ENCODE measurements at regions not wholly inside any gene's neighbourhood (a gene's known extent, or its start where the extent isn't known, plus 50 kb on each side); places are given as distances from the start of the nearest gene placed in this dataset.

DNA sequence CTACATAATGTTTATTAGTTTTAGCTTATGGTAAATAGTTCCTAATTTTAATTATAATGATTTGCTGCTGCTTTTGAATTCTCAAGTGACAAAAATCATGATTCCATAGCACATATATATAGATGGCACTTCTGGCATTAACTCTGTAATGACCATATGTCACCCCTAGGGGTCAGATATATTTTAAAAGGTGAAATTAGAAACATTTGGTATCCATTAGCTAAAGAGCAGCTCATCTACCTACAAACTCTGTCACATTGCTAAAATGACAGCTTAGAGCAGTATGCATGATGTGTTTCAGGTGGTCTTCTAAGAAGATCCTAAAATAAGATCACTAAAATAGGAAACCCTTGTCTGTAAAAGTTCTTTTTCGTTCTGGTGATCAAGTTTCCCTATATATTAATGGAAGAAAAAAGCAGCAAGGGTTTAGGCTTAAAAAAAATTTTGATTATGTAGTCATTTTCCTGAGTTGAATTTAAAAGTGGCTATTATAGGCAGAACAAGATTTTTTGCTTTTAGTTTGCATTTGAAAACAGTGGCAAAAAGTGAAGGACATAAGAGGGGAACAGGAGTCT, 157.7 kb upstream of the POU5F2 start (continued):
- TF ChIP-seq, protein P1, sequence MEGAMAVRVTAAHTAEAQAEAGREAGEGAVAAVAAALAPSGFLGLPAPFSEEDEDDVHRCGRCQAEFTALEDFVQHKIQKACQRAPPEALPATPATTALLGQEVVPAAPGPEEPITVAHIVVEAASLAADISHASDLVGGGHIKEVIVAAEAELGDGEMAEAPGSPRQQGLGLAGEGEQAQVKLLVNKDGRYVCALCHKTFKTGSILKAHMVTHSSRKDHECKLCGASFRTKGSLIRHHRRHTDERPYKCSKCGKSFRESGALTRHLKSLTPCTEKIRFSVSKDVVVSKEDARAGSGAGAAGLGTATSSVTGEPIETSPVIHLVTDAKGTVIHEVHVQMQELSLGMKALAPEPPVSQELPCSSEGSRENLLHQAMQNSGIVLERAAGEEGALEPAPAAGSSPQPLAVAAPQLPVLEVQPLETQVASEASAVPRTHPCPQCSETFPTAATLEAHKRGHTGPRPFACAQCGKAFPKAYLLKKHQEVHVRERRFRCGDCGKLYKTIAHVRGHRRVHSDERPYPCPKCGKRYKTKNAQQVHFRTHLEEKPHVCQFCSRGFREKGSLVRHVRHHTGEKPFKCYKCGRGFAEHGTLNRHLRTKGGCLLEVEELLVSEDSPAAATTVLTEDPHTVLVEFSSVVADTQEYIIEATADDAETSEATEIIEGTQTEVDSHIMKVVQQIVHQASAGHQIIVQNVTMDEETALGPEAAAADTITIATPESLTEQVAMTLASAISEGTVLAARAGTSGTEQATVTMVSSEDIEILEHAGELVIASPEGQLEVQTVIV (IDR thresholded peaks at IDR 0.05; ENCODE audit: borderline replicate concordance, partially characterized antibody) = no peak
- TF ChIP-seq HDGF (IDR thresholded peaks at IDR 0.05) = no peak

DNA sequence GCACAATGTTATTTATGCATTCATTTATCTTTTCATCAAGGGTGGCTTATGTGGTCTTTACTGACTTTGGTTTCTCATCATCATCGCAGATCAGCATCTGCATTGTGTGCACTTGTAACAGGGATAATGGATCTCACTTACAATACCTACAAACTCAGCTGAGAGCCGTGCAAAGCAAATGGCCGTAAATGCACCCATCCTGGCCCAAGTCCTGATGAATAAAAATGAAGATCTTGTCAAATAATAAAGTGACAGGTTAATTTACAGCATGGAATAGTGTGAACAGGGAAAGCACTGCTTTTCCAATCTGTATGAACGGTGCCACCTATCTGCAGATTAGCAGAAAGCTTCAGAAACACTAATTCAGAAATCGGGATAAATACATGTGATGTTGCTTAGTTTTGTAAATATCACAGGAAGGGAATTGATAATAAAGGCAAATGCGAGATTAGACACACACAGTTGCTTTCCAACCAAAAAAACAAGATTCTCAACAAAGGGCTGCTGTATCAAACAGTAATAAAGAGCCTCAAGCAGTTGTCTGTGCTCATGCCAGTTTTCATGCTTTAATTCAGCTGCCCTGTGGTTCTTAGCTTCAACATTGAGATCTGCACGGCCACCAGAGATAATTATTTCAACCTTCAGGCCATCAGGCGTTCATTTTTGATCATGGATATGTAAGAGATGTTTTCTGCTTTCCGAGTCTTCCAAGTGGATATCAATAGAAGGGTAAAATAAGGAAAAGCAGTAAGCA, 153.4 kb upstream of the POU5F2 start:
- ChIA-PET SMC1A (ENCODE audit: uncharacterized antibody, unreplicated experiment) (interaction anchor here (0.9 to 1.0 kb wide), 2 partner anchors 12 to 21 kb away, joined by 3 to 5 read pairs; no protein-coding TSS in a partner anchor), RAD21 (ENCODE audit: unreplicated experiment) (no interaction called here), POLR2A (no interaction called here), CTCF (interaction anchor here (0.7 to 2.1 kb wide), 18 partner anchors 8 to 299 kb away, joined by 3 to 12 read pairs (median 4); no protein-coding TSS in a partner anchor)
- DNase-seq (ENCODE audit: low read depth, low spot score) = no peak
- no peak overlapping the region for H3K9ac ChIP-seq (ENCODE audit: control insufficient read depth, insufficient read depth, low read length)
- ATAC-seq = no peak
- no peaks in the 10 kb centered on the region for H3K36me3 ChIP-seq (ENCODE audit: control insufficient read depth in 2 of 2, insufficient read depth in 2 of 2, low read length in 1 of 2)
- no peak overlapping the region for H3K27ac ChIP-seq (ENCODE audit: control insufficient read depth, insufficient read depth)
- TF ChIP-seq, protein P2, sequence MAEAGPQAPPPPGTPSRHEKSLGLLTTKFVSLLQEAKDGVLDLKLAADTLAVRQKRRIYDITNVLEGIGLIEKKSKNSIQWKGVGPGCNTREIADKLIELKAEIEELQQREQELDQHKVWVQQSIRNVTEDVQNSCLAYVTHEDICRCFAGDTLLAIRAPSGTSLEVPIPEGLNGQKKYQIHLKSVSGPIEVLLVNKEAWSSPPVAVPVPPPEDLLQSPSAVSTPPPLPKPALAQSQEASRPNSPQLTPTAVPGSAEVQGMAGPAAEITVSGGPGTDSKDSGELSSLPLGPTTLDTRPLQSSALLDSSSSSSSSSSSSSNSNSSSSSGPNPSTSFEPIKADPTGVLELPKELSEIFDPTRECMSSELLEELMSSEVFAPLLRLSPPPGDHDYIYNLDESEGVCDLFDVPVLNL (IDR thresholded peaks at IDR 0.05; ENCODE audit: low read depth, low read length) = no peak
- no peak for TF ChIP-seq CHD4 (IDR thresholded peaks at IDR 0.05)
- TF ChIP-seq SREBF1 (IDR thresholded peaks at IDR 0.05; ENCODE audit: low read length) = no peak
- TF ChIP-seq, protein P3, sequence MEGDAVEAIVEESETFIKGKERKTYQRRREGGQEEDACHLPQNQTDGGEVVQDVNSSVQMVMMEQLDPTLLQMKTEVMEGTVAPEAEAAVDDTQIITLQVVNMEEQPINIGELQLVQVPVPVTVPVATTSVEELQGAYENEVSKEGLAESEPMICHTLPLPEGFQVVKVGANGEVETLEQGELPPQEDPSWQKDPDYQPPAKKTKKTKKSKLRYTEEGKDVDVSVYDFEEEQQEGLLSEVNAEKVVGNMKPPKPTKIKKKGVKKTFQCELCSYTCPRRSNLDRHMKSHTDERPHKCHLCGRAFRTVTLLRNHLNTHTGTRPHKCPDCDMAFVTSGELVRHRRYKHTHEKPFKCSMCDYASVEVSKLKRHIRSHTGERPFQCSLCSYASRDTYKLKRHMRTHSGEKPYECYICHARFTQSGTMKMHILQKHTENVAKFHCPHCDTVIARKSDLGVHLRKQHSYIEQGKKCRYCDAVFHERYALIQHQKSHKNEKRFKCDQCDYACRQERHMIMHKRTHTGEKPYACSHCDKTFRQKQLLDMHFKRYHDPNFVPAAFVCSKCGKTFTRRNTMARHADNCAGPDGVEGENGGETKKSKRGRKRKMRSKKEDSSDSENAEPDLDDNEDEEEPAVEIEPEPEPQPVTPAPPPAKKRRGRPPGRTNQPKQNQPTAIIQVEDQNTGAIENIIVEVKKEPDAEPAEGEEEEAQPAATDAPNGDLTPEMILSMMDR (IDR thresholded peaks at IDR 0.05 in 2 of 3, conservative IDR thresholded peaks at IDR 0.05 in 1 of 3; ENCODE audit: control insufficient read depth in 2 of 3, extremely low read depth in 1 of 3, insufficient read depth in 1 of 3, low read depth in 3 of 3, low read length in 3 of 3) = peak; percentile 42 to 46 (median 43); a peak in 4 of 6 replicates
- no peak for TF ChIP-seq CBX5 (IDR thresholded peaks at IDR 0.05; ENCODE audit: low read depth)
- TF ChIP-seq HDGF (IDR thresholded peaks at IDR 0.05) = no peak
- TF ChIP-seq RAD21 (IDR thresholded peaks at IDR 0.05; ENCODE audit: insufficient read depth, low read depth, low read length) = peak; percentile 41
- TF ChIP-seq CBX3 (IDR thresholded peaks at IDR 0.05; ENCODE audit: borderline replicate concordance, low read depth) = no peak
- TF ChIP-seq FOXM1 (IDR thresholded peaks at IDR 0.05; ENCODE audit: low read depth, low read length) = no peak
- in situ Hi-C loops (cut with MboI) = no loop called here
- FAIRE-seq = peak; percentile 18
- H4K20me1 ChIP-seq (ENCODE audit: control insufficient read depth, insufficient read depth) = no peaks in the 10 kb centered on the region
- no peaks in the 10 kb centered on the region for H3K27me3 ChIP-seq (replicated peaks in 1 of 2; ENCODE audit: control insufficient read depth in 2 of 2, insufficient read depth in 2 of 2, low read length in 1 of 2)
- no peaks in the 10 kb centered on the region for H3K79me2 ChIP-seq (ENCODE audit: control insufficient read depth, insufficient read depth, low read length)
- no peak overlapping the region for H2AFZ ChIP-seq (ENCODE audit: control insufficient read depth, low read depth, low read length)
- H3K4me2 ChIP-seq (ENCODE audit: control insufficient read depth, insufficient read depth) = no peak overlapping the region
- H3K4me1 ChIP-seq (ENCODE audit: control insufficient read depth, insufficient read depth, low read length) = no peaks in the 10 kb centered on the region
- 75% methylated on average over 9 of the region's 9 CpGs for WGBS (ENCODE audit: insufficient coverage, insufficient replicate concordance, low lambda C conversion rate, missing lambda C conversion rate)
- no peaks in the 10 kb centered on the region for H3K9me3 ChIP-seq (replicated peaks; ENCODE audit: control insufficient read depth, insufficient read depth, low read length)
- H3K4me3 ChIP-seq = no peak overlapping the region
- intact Hi-C loops (cut with micrococcal nuclease; ENCODE audit: unreplicated experiment) = no loop called here
- no TSS peak for BruUV-seq (replicated peaks)

Measured in GM12878 (cell line).